Neural progenitor cell (in vitro differentiated cells): ENCODE measurements at regions not wholly inside any gene's neighbourhood (a gene's known extent, or its start where the extent isn't known, plus 50 kb on each side); places are given as distances from the start of the nearest gene placed in this dataset.
"Not testable (repeated sequence)": the region's sequence is repeated elsewhere in the genome, so short reads cannot be mapped to it uniquely, and the experiment has no call there.

Experiments used
- DNase-seq: peaks from one replicate; pipeline ENCODE4 v3.0.0-alpha.2; 2016; ENCODE audit warnings: low spot score
- H2AFZ ChIP-seq: fragments of 200-600 bp; sonication (generic); replicated peaks from 2 replicates; pipeline ENCODE4 v1.6.1; 2016; ENCODE audit warnings: antibody characterized with exemption
- H3F3A ChIP-seq: fragments of 200-600 bp; sonication (generic); 2 replicates; pipeline ENCODE4 v1.6.1; 2016; ENCODE audit warnings: antibody characterized with exemption, low read depth
- H3K27ac ChIP-seq: fragments of 200-600 bp; sonication (generic); 2 replicates; pipeline ENCODE4 v1.5.1; 2016; ENCODE audit warnings: mild to moderate bottlenecking
- H3K27me3 ChIP-seq: fragments of 200-600 bp; sonication (generic); 2 replicates; pipeline ENCODE4 v1.6.1; 2016; ENCODE audit warnings: mild to moderate bottlenecking, moderate library complexity
- H3K36me3 ChIP-seq: fragments of 200-600 bp; sonication (generic); 2 replicates; pipeline ENCODE4 v1.5.1; 2016
- H3K4me1 ChIP-seq: fragments of 200-600 bp; sonication (generic); 2 replicates; pipeline ENCODE4 v1.6.1; 2016; ENCODE audit warnings: mixed run types
- H3K4me2 ChIP-seq: fragments of 200-600 bp; sonication (generic); 2 replicates; pipeline ENCODE4 v1.6.1; 2016
- H3K4me3 ChIP-seq: fragments of 200-600 bp; sonication (generic); 2 replicates; pipeline ENCODE4 v1.5.1; 2016
- H3K79me2 ChIP-seq: fragments of 200-600 bp; sonication (generic); 2 replicates; pipeline ENCODE4 v1.6.1; 2016; ENCODE audit warnings: low read depth
- H3K9ac ChIP-seq: fragments of 200-600 bp; sonication (generic); 2 replicates; pipeline ENCODE4 v1.6.1; 2016
- H3K9me3 ChIP-seq: fragments of 200-600 bp; sonication (generic); 2 replicates; pipeline ENCODE4 v1.5.1; 2016; ENCODE audit warnings: low read depth
- H4K20me1 ChIP-seq: fragments of 200-600 bp; sonication (generic); 2 replicates; pipeline ENCODE4 v1.6.1; 2016; ENCODE audit warnings: low read depth
- H3K27ac Mint-ChIP-seq: 3 replicates; pipeline ENCODE4 v1.8.0; 2021; ENCODE audit warnings: mixed read lengths
- H3K27me3 Mint-ChIP-seq: 2 replicates; pipeline ENCODE4 v1.8.0; 2022; ENCODE audit warnings: low read depth, mild to moderate bottlenecking, inconsistent platforms, moderate library complexity, mixed read lengths; ENCODE audit not compliant: insufficient read depth
- H3K36me3 Mint-ChIP-seq: 3 replicates; pipeline ENCODE4 v1.8.0; 2021; ENCODE audit warnings: mixed read lengths
- H3K4me1 Mint-ChIP-seq: 3 replicates; pipeline ENCODE4 v1.8.0; 2021; ENCODE audit warnings: mixed read lengths
- H3K4me3 Mint-ChIP-seq: 3 replicates; pipeline ENCODE4 v1.8.0; 2021; ENCODE audit warnings: mild to moderate bottlenecking, moderate library complexity, mixed read lengths
- H3K9me3 Mint-ChIP-seq: 3 replicates; pipeline ENCODE4 v1.8.0; 2020; ENCODE audit warnings: mixed read lengths
- EZH2 ChIP-seq: fragments of 200-600 bp; sonication (generic); IDR thresholded peaks from 2 replicates; pipeline ENCODE4 v1.6.1; 2017; ENCODE audit warnings: antibody characterized with exemption, mild to moderate bottlenecking, moderate library complexity
- EZH2phosphoT487 ChIP-seq: fragments of 200-600 bp; sonication (generic); IDR thresholded peaks from 2 replicates; pipeline ENCODE4 v1.6.1; 2017; ENCODE audit warnings: antibody characterized with exemption
- TF ChIP-seq, protein P1 (sequence below): fragments of 200-600 bp; sonication (generic); IDR thresholded peaks from 2 replicates; pipeline ENCODE4 v1.5.1; 2017; ENCODE audit warnings: antibody characterized with exemption, mild to moderate bottlenecking

DNA sequence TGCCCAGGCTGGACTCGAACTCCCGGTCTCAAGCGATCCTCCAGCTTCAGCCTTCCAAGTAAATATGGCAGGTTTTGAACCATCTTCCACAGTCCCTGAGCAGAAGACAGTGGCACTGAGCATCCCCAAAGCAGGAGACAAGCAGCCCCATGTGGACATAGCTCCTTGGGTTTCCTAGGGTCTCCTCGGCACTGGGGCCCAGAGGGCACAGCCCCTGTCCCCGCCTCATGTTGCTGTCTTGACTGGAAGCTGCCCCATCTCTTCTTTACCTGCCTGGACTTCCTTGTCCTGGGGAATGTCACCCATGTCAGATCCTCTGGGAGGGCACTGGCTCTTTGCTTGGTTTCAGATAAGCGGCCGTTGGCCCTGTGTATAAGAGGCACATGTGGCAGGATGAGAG lies 263.7 kb upstream of the RAB4A start:
- no peaks in the 10 kb centered on the region for H3K36me3 ChIP-seq
- H3K4me3 ChIP-seq: no peak overlapping the region
- H4K20me1 ChIP-seq: no peaks in the 10 kb centered on the region
- no peak overlapping the region for H3K27ac ChIP-seq
- H3K27ac Mint-ChIP-seq: no peak overlapping the region
- H3K4me1 ChIP-seq: peaks cover 23% of the 10 kb centered on the region
- H3K27me3 ChIP-seq: no peaks in the 10 kb centered on the region
- no peaks in the 10 kb centered on the region for H3K36me3 Mint-ChIP-seq
- no peaks in the 10 kb centered on the region for H3K9me3 ChIP-seq
- TF ChIP-seq, protein P1, sequence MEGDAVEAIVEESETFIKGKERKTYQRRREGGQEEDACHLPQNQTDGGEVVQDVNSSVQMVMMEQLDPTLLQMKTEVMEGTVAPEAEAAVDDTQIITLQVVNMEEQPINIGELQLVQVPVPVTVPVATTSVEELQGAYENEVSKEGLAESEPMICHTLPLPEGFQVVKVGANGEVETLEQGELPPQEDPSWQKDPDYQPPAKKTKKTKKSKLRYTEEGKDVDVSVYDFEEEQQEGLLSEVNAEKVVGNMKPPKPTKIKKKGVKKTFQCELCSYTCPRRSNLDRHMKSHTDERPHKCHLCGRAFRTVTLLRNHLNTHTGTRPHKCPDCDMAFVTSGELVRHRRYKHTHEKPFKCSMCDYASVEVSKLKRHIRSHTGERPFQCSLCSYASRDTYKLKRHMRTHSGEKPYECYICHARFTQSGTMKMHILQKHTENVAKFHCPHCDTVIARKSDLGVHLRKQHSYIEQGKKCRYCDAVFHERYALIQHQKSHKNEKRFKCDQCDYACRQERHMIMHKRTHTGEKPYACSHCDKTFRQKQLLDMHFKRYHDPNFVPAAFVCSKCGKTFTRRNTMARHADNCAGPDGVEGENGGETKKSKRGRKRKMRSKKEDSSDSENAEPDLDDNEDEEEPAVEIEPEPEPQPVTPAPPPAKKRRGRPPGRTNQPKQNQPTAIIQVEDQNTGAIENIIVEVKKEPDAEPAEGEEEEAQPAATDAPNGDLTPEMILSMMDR: no peak
- no peak for TF ChIP-seq EZH2
- no peak for TF ChIP-seq EZH2phosphoT487
- H2AFZ ChIP-seq: no peak overlapping the region
- peaks cover 8% of the 10 kb centered on the region for H3K27me3 Mint-ChIP-seq
- peaks cover 32% of the 10 kb centered on the region for H3K4me1 Mint-ChIP-seq
- H3K9me3 Mint-ChIP-seq: no peaks in the 10 kb centered on the region
- no peak overlapping the region for H3K9ac ChIP-seq
- H3K4me3 Mint-ChIP-seq: no peak overlapping the region
- peaks cover 13% of the 10 kb centered on the region for H3F3A ChIP-seq
- H3K4me2 ChIP-seq: no peak overlapping the region
- no peak for DNase-seq
- no peaks in the 10 kb centered on the region for H3K79me2 ChIP-seq

DNA sequence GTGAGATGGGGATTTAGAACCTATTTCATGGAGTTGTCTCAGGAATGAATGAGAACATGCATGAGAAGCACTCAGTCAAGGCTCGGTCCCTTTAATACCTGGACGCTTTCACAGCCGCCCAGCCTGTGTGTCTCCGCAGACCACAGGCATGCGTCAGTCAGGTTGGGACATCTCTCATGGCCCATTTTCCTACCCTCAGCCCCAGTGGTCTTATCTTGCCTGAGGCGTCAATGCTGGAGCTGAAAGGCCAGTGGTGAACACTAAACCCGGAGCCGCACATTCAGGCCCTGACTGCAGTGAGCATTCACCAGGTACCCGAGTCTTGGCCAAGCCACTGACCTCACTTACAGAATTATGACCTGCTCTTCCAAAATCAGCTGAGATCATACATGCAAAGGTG lies 263.2 kb upstream of the RAB4A start:
- Histone ChIP-seq H3K27me3 (no peaks in the 10 kb centered on the region), H3K79me2 (no peaks in the 10 kb centered on the region), H3K9me3 (no peaks in the 10 kb centered on the region), H3K4me3 (no peak overlapping the region), H3K4me2 (no peak overlapping the region), H3K27ac (no peak overlapping the region), H3K36me3 (no peaks in the 10 kb centered on the region), H3K4me1 (peaks cover 18% of the 10 kb centered on the region), H3K9ac (no peak overlapping the region), H2AFZ (no peak overlapping the region), H3F3A (peaks cover 8% of the 10 kb centered on the region), H4K20me1 (no peaks in the 10 kb centered on the region)
- no peaks in the 10 kb centered on the region for H3K36me3 Mint-ChIP-seq
- peaks cover 8% of the 10 kb centered on the region for H3K27me3 Mint-ChIP-seq
- TF ChIP-seq EZH2phosphoT487 (no peak), EZH2 (no peak)
- TF ChIP-seq, protein P1: no peak
- peaks cover 27% of the 10 kb centered on the region for H3K4me1 Mint-ChIP-seq
- no peak overlapping the region for H3K4me3 Mint-ChIP-seq
- H3K9me3 Mint-ChIP-seq: no peaks in the 10 kb centered on the region
- no peak overlapping the region for H3K27ac Mint-ChIP-seq
- DNase-seq: no peak

DNA sequence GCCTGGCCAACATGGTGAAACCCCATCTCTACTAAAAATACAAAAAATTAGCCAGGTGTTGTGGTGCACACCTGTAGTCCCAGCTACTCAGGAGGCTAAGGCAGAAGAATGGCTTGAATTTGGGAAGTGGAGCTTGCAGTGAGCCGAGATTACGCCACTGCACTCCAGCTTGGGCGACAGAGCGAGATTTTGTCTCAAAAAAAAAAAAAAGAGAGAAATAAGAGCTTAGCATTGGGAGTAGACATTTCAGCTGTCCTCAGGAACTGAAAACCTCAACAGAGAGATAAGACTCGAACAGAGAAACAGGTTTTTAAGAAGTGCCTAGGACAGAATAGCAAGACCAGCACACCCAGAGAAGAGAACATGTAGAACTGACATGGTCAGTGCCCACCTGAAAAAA lies 262.6 kb upstream of the RAB4A start:
- not testable (repeated sequence) for H2AFZ ChIP-seq, H3K79me2 ChIP-seq, H3K9me3 ChIP-seq, H3K4me3 ChIP-seq, H3K36me3 ChIP-seq, H3K27ac ChIP-seq, H3K9ac ChIP-seq, DNase-seq, H3K27ac Mint-ChIP-seq, H3K4me2 ChIP-seq, H3K27me3 ChIP-seq, H3K36me3 Mint-ChIP-seq, H4K20me1 ChIP-seq, H3F3A ChIP-seq, H3K4me3 Mint-ChIP-seq, H3K9me3 Mint-ChIP-seq
- Mint-ChIP-seq H3K4me1 (peaks cover 20% of the 10 kb centered on the region), H3K27me3 (peaks cover 11% of the 10 kb centered on the region)
- peaks cover 11% of the 10 kb centered on the region for H3K4me1 ChIP-seq

DNA sequence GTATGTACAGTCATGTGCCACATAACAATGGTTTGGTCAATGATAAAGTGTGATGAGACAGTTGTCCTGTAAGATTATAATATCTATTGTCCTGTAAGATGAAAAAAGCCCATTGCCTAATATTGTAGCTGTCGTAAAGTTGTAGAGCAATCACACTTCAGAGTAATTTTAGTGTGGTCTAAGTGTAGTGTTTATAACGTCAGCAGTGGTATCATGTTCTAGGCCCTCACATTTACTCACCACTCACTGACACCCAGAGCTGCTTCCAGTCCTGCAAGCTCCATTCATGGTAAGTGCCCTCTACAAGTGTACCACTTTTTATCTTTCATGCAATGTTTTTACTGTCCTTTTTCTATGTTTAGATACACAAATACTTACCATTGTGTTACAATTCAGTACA lies 259.9 kb upstream of the RAB4A start:
- no peak overlapping the region for H2AFZ ChIP-seq
- H3K79me2 ChIP-seq: no peaks in the 10 kb centered on the region
- Mint-ChIP-seq H3K27me3 (peaks cover 11% of the 10 kb centered on the region), H3K4me1 (peaks cover 18% of the 10 kb centered on the region), H3K9me3 (no peaks in the 10 kb centered on the region), H3K27ac (no peak overlapping the region), H3K4me3 (no peak overlapping the region), H3K36me3 (no peaks in the 10 kb centered on the region)
- H3K9ac ChIP-seq: no peak overlapping the region
- DNase-seq: no peak
- H3K27me3 ChIP-seq: no peaks in the 10 kb centered on the region
- no peak overlapping the region for H3K27ac ChIP-seq
- no peaks in the 10 kb centered on the region for H3K36me3 ChIP-seq
- no peak overlapping the region for H3K4me2 ChIP-seq
- peaks cover 24% of the 10 kb centered on the region for H3K4me1 ChIP-seq
- no peak overlapping the region for H3K4me3 ChIP-seq
- TF ChIP-seq EZH2phosphoT487 (no peak), EZH2 (no peak)
- TF ChIP-seq, protein P1: no peak
- no peaks in the 10 kb centered on the region for H3F3A ChIP-seq
- H4K20me1 ChIP-seq: no peaks in the 10 kb centered on the region
- no peaks in the 10 kb centered on the region for H3K9me3 ChIP-seq
